Prostate gland (tissue), 2 donors: ENCODE measurements at regions not wholly inside any gene's neighbourhood (a gene's known extent, or its start where the extent isn't known, plus 50 kb on each side); places are given as distances from the start of the nearest gene placed in this dataset.

Experiments used
- CTCF ChIP-seq, 4 experiments: fragments of 200-600 bp in 2 of 4; fragments of 450-650 bp in 2 of 4; sonication (generic) in 2 of 4; IDR thresholded peaks; 1 replicate in 3 of 4; 2 replicates in 1 of 4; pipeline ENCODE4 v1.5.1; 2016 to 2019; ENCODE audit warnings: antibody characterized with exemption in 4 of 4, mild to moderate bottlenecking in 2 of 4, moderate library complexity in 2 of 4
- POLR2A ChIP-seq: fragments of 450-650 bp; IDR thresholded peaks from one replicate; pipeline ENCODE4 v1.6.1; 2016; ENCODE audit warnings: antibody characterized with exemption, mild to moderate bottlenecking

GRCh38 chr5:74200560-74200959 is 440.0 kb downstream of the ENC1 start:
- TF ChIP-seq CTCF (IDR thresholded peaks at IDR 0.05): no peak
- no peak for TF ChIP-seq POLR2A
